ENCODE measurements at regions not wholly inside any gene's neighbourhood (a gene's known extent, or its start where the extent isn't known, plus 50 kb on each side); places are given as distances from the start of the nearest gene placed in this dataset.

DNA sequence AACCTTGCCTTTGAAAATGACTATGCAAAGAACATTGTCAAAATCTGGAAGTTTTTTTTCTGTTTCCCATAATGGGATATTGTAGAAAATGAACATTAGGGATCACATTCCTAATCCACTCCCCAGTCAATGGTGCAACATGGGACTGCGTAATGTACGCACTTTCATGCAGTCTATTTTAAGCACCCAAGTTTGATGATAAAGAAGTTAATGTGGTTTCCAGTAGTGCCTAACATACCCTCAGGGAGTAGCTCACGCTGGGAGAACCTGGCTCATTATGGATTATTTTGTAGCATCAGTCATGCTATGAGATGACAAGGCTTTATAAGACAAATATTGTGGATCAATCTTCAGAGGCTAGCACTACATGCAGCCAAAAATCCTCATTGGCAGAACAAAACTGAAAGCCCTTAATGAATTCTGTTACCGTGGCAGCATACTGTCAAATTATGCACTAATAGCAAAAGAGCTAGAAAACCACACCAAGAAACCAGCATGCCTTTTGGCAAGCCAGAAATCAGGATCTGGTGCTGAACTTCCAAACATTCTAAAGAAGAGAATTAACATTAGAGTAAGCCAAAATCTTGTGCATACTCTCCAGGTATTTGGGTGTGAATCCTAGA is 1392.8 kb upstream of the TENM3 start:
- TF ChIP-seq, protein P1, sequence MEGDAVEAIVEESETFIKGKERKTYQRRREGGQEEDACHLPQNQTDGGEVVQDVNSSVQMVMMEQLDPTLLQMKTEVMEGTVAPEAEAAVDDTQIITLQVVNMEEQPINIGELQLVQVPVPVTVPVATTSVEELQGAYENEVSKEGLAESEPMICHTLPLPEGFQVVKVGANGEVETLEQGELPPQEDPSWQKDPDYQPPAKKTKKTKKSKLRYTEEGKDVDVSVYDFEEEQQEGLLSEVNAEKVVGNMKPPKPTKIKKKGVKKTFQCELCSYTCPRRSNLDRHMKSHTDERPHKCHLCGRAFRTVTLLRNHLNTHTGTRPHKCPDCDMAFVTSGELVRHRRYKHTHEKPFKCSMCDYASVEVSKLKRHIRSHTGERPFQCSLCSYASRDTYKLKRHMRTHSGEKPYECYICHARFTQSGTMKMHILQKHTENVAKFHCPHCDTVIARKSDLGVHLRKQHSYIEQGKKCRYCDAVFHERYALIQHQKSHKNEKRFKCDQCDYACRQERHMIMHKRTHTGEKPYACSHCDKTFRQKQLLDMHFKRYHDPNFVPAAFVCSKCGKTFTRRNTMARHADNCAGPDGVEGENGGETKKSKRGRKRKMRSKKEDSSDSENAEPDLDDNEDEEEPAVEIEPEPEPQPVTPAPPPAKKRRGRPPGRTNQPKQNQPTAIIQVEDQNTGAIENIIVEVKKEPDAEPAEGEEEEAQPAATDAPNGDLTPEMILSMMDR (conservative IDR thresholded peaks at IDR 0.05; ENCODE audit: low read depth, low read length) = no peak
- no peak overlapping the region for H3K4me3 ChIP-seq (ENCODE audit: low read length)
- no peak for DNase-seq (ENCODE audit: low read depth)

DNA sequence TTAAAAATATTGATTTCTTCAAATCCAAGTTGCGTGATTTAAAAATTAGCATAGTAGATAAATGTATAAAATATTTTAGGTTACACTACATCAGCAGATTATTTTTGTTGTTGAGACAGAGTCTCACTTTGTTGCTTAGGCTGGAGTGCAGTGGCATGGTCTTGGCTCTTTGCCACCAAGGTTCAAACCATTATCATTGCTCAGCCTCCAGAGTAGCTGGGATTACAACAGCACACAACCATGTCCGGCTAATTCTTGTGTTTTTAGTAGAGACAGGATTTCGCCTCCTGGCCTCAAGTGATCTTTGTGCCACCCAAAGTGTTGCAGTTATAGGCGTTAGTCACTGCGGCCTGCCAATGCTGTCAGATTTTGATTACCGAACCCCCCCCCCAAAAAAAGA is 1390.5 kb upstream of the TENM3 start:
- H3K4me3 ChIP-seq (ENCODE audit: low read length) = no peak overlapping the region
- no peak for DNase-seq (ENCODE audit: low read depth)
- TF ChIP-seq, protein P1 (conservative IDR thresholded peaks at IDR 0.05; ENCODE audit: low read depth, low read length) = no peak

DNA sequence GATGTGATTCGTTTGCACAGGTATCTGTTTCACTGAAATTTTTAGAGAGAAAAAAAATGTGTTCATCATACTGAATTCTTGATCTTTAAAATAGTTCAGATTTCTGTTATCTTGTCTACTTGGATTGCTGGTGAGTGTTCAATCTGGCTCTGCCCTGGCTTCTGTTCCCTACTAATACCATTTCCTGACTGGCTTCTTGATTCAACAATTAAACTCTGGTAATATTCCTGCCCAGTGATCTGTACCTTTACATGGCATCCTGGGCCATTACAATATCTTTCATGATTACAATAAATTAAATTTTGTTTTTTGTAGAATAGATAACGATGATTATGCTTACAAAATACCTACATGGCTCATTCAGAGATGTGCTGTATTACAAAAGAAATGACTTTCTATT is 1388.0 kb upstream of the TENM3 start:
- H3K4me3 ChIP-seq (ENCODE audit: low read length) = no peak overlapping the region
- DNase-seq (ENCODE audit: low read depth) = no peak
- TF ChIP-seq, protein P1 (conservative IDR thresholded peaks at IDR 0.05; ENCODE audit: low read depth, low read length) = no peak

DNA sequence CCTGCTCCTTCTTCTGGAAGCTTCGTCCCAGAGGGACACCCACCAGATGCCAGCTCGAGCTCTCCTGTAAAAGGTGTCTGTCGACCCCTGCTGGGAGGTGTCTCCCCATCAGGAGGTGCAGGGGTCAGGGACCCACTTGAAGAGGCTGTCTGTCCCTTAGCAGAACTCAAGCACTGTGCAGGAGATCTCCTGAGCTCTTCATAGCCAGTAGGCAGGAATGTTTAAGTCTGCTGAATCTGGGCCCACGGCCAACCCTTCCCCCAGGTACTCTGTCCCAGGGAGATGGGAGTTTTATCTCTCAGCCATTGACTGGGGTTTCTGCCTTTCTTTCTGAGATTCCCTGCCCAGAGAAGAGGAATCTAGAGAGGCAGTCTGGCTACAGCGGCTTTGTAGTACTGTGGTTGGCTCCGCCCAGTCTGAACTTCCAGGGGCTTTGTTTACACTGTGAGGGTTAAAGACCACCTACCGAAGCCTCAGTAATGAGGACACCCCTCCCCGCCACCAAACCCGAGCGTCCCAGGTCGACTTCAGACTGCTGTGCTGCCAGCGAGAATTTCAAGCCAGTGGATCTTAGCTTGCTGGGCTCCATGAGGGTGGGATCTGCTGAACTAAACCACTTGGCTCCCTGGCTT is 1383.0 kb upstream of the TENM3 start:
- DNase-seq (ENCODE audit: low read depth) = no peak
- TF ChIP-seq, protein P1 (conservative IDR thresholded peaks at IDR 0.05; ENCODE audit: low read depth, low read length) = no peak
- H3K4me3 ChIP-seq (ENCODE audit: low read length) = no peak overlapping the region

DNA sequence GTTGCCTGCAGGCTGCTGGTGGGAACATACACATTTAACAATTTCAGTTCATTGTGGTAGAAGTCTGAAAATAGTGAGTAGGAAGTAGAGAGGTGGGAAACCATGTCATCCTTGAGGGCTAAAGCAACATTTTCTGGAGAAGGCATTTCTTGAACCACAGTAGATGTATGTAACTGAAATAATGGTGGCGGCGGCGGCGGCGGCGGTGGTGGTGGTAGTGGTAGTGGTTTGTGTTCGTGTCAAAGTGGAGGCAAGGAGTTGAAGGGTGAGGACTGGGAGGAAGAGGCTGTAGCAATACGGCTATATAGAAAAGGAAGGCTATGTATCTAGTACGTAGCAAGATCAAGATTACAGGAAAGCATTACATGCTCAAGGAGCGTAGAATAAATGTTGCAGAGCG is 1381.6 kb upstream of the TENM3 start:
- TF ChIP-seq, protein P1 (conservative IDR thresholded peaks at IDR 0.05; ENCODE audit: low read depth, low read length) = no peak
- no peak overlapping the region for H3K4me3 ChIP-seq (ENCODE audit: low read length)
- DNase-seq (ENCODE audit: low read depth) = no peak

DNA sequence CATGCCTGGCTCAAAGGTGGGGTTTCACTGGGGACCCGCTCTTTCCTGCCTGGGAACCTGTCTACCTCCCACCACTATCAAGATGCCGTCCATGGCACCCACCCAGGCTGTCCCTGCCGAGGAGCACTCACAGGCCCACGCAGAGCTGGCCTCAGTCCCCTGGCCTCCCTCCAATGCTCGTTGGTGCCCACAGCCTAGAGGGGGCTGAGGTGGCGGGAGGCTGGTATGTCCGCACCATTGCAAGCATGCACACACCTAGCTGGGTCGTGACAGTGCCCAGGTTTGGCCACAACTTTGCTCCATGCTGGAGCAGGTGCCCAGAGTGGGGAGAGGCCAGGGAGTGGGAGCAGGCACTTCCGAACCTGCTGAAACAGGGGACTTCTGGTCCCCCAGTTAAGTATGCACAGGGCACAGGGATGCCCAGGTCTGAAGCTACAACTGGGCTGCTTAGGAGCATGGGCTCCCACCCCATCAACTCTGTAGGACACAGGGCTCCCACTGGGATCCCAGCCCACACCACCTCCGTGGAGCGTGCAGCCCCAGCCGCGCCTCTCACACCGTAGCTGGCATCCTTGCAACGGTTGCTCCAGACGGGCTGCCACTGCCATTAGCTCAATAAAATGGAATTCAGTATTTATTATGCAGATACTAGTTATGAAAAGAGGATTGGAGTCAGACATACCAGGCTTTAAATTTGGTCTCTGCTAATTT is 1376.1 kb upstream of the TENM3 start:
- no peak for DNase-seq (ENCODE audit: low read depth)
- TF ChIP-seq, protein P1 (conservative IDR thresholded peaks at IDR 0.05; ENCODE audit: low read depth, low read length) = no peak
- no peak overlapping the region for H3K4me3 ChIP-seq (ENCODE audit: low read length)

Data from retinal pigment epithelial cell (primary cell).